CD14-positive monocyte (primary cell): ENCODE measurements at regions not wholly inside any gene's neighbourhood (a gene's known extent, or its start where the extent isn't known, plus 50 kb on each side); places are given as distances from the start of the nearest gene placed in this dataset.

ENCODE experiments used
- DNase-seq, 3 donors: peaks; one replicate each; pipeline ENCODE4 v3.0.0-alpha.2; 2011 to 2022
- H2AFZ ChIP-seq: 2 replicates; pipeline ENCODE4 v1.6.0; 2012; ENCODE audit warnings: mild to moderate bottlenecking, low read depth, low read length, inconsistent platforms; ENCODE audit not compliant: insufficient read depth, poor library complexity, severe bottlenecking
- H3K27ac ChIP-seq, 2 donors: 1 replicate in 1 of 2; 2 replicates in 1 of 2; pipeline ENCODE4 v1.5.1; 2012 to 2013; ENCODE audit warnings: low read length in 2 of 2, control low read depth in 1 of 2, inconsistent platforms in 1 of 2, low read depth in 1 of 2, mild to moderate bottlenecking in 1 of 2
- H3K27me3 ChIP-seq, 2 donors: one replicate each; pipeline versions ENCODE4 v1.6.0 to v1.6.1; 2011 to 2013; ENCODE audit warnings: low read length in 2 of 2; ENCODE audit not compliant: control insufficient read depth in 2 of 2, insufficient read depth in 2 of 2
- H3K36me3 ChIP-seq, 2 donors: replicated peaks in 1 of 2; 1 replicate in 1 of 2; 2 replicates in 1 of 2; pipeline versions ENCODE4 v1.5.1 to v1.6.1; 2012 to 2013; ENCODE audit warnings: low read length in 2 of 2, control low read depth in 1 of 2, inconsistent platforms in 1 of 2, mild to moderate bottlenecking in 1 of 2; ENCODE audit not compliant: insufficient read depth in 2 of 2, control insufficient read depth in 1 of 2
- H3K4me1 ChIP-seq, 2 donors: 1 replicate in 1 of 2; 2 replicates in 1 of 2; pipeline versions ENCODE4 v1.5.1 to v1.6.1; 2012 to 2013; ENCODE audit warnings: low read length in 2 of 2, control low read depth in 1 of 2, inconsistent platforms in 1 of 2, mild to moderate bottlenecking in 1 of 2, moderate library complexity in 1 of 2; ENCODE audit not compliant: insufficient read depth in 2 of 2, control insufficient read depth in 1 of 2
- H3K4me2 ChIP-seq: replicated peaks from 2 replicates; pipeline ENCODE3; 2012; ENCODE audit warnings: low read length, moderate library complexity, mild to moderate bottlenecking; ENCODE audit not compliant: poor library complexity, severe bottlenecking; ENCODE audit errors: extremely low read depth
- H3K4me3 ChIP-seq, 3 experiments: fragments of 200-600 bp in 1 of 3; sonication (generic) in 1 of 3; replicated peaks in 1 of 3; 1 replicate in 2 of 3; 2 replicates in 1 of 3; pipeline ENCODE4 v1.5.1; 2011 to 2013; ENCODE audit warnings: low read length in 3 of 3, mild to moderate bottlenecking in 3 of 3, control low read depth in 2 of 3, low read depth in 2 of 3, inconsistent platforms in 1 of 3, moderate library complexity in 1 of 3
- H3K79me2 ChIP-seq: 2 replicates; pipeline ENCODE4 v1.6.0; 2012; ENCODE audit warnings: mild to moderate bottlenecking, control low read depth, inconsistent platforms, low read length, moderate library complexity; ENCODE audit not compliant: insufficient read depth
- H3K9ac ChIP-seq: 2 replicates; pipeline ENCODE4 v1.6.0; 2017; ENCODE audit warnings: low read length, mild to moderate bottlenecking; ENCODE audit not compliant: insufficient read depth, poor library complexity, severe bottlenecking
- H3K9me3 ChIP-seq, 2 donors: replicated peaks in 1 of 2; 1 replicate in 1 of 2; 2 replicates in 1 of 2; pipeline versions ENCODE4 v1.5.1 to v1.6.1; 2012 to 2013; ENCODE audit warnings: low read length in 2 of 2, control low read depth in 1 of 2; ENCODE audit not compliant: control insufficient read depth in 1 of 2, insufficient read depth in 1 of 2
- H4K20me1 ChIP-seq: 2 replicates; pipeline ENCODE4 v1.6.0; 2012; ENCODE audit warnings: mild to moderate bottlenecking, low read length, control low read depth, moderate library complexity; ENCODE audit not compliant: insufficient read depth
- H3K27ac Mint-ChIP-seq, 7 donors: one replicate each; pipeline ENCODE4 v1.8.0; 2020; ENCODE audit warnings: mild to moderate bottlenecking in 7 of 7, mixed read lengths in 7 of 7, moderate library complexity in 6 of 7, inconsistent platforms in 2 of 7
- H3K27me3 Mint-ChIP-seq, 3 donors: one replicate each; pipeline ENCODE4 v1.8.0; 2021 to 2022; ENCODE audit warnings: low read depth in 3 of 3, mild to moderate bottlenecking in 3 of 3, mixed read lengths in 3 of 3, moderate library complexity in 3 of 3, inconsistent platforms in 1 of 3
- H3K36me3 Mint-ChIP-seq, 2 donors: one replicate each; pipeline ENCODE4 v1.8.0; 2020; ENCODE audit warnings: mixed read lengths in 2 of 2, inconsistent platforms in 1 of 2, mild to moderate bottlenecking in 1 of 2
- H3K4me1 Mint-ChIP-seq: one replicate; pipeline ENCODE4 v1.8.0; 2020; ENCODE audit warnings: mild to moderate bottlenecking, mixed read lengths
- H3K4me3 Mint-ChIP-seq, 2 donors: one replicate each; pipeline ENCODE4 v1.8.0; 2020; ENCODE audit warnings: mild to moderate bottlenecking in 2 of 2, mixed read lengths in 2 of 2, moderate library complexity in 1 of 2
- H3K9me3 Mint-ChIP-seq, 7 donors: one replicate each; pipeline ENCODE4 v1.8.0; 2020 to 2022; ENCODE audit warnings: mixed read lengths in 7 of 7, mild to moderate bottlenecking in 6 of 7, moderate library complexity in 6 of 7, inconsistent platforms in 2 of 7
- CTCF ChIP-seq: fragments of 200-600 bp; IDR thresholded peaks from one replicate; pipeline ENCODE4 v1.8.0; 2022; ENCODE audit warnings: antibody characterized with exemption, mild to moderate bottlenecking
- WGBS: methylation state at CpG from one replicate; pipeline ENCODE4 v1.1.5; 2013; ENCODE audit warnings: missing lambda C conversion rate; ENCODE audit not compliant: insufficient coverage; 5-methylcytosine and 5-hydroxymethylcytosine counted together
- intact Hi-C, 2 donors: fragments of 100-400 bp; cut with micrococcal nuclease; formaldehyde crosslinking; loops; one replicate each; pipeline versions ENCODE4 v1.15.0 to v1.15.1; 2023

GRCh38 chr9:115400796-115401195 lies 282.8 kb upstream of the TNC start:
- TF ChIP-seq CTCF = no peak
- DNase-seq = no peak
- no peaks in the 10 kb centered on the region for H3K9me3 ChIP-seq
- no peak overlapping the region for H3K27ac ChIP-seq
- no peak overlapping the region for H2AFZ ChIP-seq
- H3K4me1 Mint-ChIP-seq = no peaks in the 10 kb centered on the region
- no peaks in the 10 kb centered on the region for H3K27me3 Mint-ChIP-seq
- no peaks in the 10 kb centered on the region for H3K27me3 ChIP-seq
- H4K20me1 ChIP-seq = no peaks in the 10 kb centered on the region
- H3K9me3 Mint-ChIP-seq = no peaks in the 10 kb centered on the region
- WGBS = 86% methylated on average over 3 of the region's 3 CpGs
- no peak overlapping the region for H3K27ac Mint-ChIP-seq
- intact Hi-C loops = no loop called here
- H3K36me3 Mint-ChIP-seq = no peaks in the 10 kb centered on the region
- no peak overlapping the region for H3K4me3 Mint-ChIP-seq
- H3K4me3 ChIP-seq = no peak overlapping the region
- no peak overlapping the region for H3K9ac ChIP-seq
- H3K4me1 ChIP-seq = no peaks in the 10 kb centered on the region
- no peaks in the 10 kb centered on the region for H3K36me3 ChIP-seq
- H3K79me2 ChIP-seq = no peaks in the 10 kb centered on the region
- no peak overlapping the region for H3K4me2 ChIP-seq

DNA sequence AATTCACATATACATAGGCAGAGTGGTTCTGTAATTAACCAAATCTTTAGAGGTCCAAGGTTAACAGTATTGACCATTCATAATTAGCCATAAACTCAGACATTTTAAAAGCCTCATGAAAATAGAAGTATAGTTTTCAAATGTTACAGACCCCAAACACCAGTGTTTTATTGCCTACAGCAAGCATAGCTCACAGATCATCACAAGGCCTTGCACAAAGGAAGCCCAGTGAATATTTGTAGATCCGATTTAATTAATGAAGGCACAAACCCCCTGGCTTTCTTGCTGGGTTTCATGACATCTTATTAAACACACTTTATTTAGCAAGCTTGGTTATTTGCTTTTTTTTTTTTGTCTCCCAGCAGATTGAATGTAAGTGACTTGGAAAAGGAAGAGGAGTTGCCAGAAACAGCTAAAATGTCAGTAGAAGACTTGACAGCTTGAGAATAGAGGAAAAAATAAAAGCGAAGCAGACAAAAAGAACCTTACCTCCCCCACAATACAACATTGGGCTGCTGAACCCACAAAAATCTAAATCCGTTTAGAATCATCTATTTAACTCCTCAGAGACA lies 283.9 kb upstream of the TNC start:
- no peak overlapping the region for H3K4me3 Mint-ChIP-seq
- no peak for TF ChIP-seq CTCF
- no peak overlapping the region for H3K27ac Mint-ChIP-seq
- Histone ChIP-seq H3K9me3 (no peaks in the 10 kb centered on the region), H3K79me2 (no peaks in the 10 kb centered on the region), H2AFZ (no peak overlapping the region), H3K27me3 (no peaks in the 10 kb centered on the region), H3K4me2 (no peak overlapping the region), H4K20me1 (no peaks in the 10 kb centered on the region), H3K36me3 (no peaks in the 10 kb centered on the region), H3K4me3 (no peak overlapping the region), H3K9ac (no peak overlapping the region), H3K27ac (no peak overlapping the region), H3K4me1 (no peaks in the 10 kb centered on the region)
- H3K27me3 Mint-ChIP-seq = no peaks in the 10 kb centered on the region
- intact Hi-C loops = no loop called here
- no peaks in the 10 kb centered on the region for H3K4me1 Mint-ChIP-seq
- WGBS = no CpG with 5 or more reads among the region's 3 CpGs
- no peak for DNase-seq
- no peaks in the 10 kb centered on the region for H3K36me3 Mint-ChIP-seq
- H3K9me3 Mint-ChIP-seq = no peaks in the 10 kb centered on the region
